Stimulated activated effector memory CD8-positive, alpha-beta T cell treated with anti-CD3 and anti-CD28 coated beads, Interleukin-12 subunit alpha, Interleukin-12 subunit beta, amount 100 ng/mL, for 72 hours (primary cell): ENCODE measurements at regions not wholly inside any gene's neighbourhood (a gene's known extent, or its start where the extent isn't known, plus 50 kb on each side); places are given as distances from the start of the nearest gene placed in this dataset.

ENCODE experiments used
- ATAC-seq: fragments of 150-1000 bp; cut with Tn5 transposase; 2 replicates; pipeline ENCODE4 v1.10.0; 2021
- DNase-seq, 2 donors: peaks; one replicate each; pipeline ENCODE4 v3.0.0; 2021 to 2022; ENCODE audit warnings: low spot score in 2 of 2
- H3K27ac Mint-ChIP-seq: one replicate; pipeline ENCODE4 v1.8.0; 2022; ENCODE audit warnings: mild to moderate bottlenecking, mixed read lengths
- H3K36me3 Mint-ChIP-seq: one replicate; pipeline ENCODE4 v1.8.0; 2022; ENCODE audit warnings: mild to moderate bottlenecking, mixed read lengths
- H3K4me1 Mint-ChIP-seq: one replicate; pipeline ENCODE4 v1.8.0; 2022; ENCODE audit warnings: mixed read lengths
- H3K4me3 Mint-ChIP-seq: one replicate; pipeline ENCODE4 v1.8.0; 2022; ENCODE audit warnings: mild to moderate bottlenecking, mixed read lengths
- H3K9me3 Mint-ChIP-seq: one replicate; pipeline ENCODE4 v1.8.0; 2022; ENCODE audit warnings: mixed read lengths

GRCh38 chr22:48688366-48688765 lies 1139.3 kb downstream of the BRD1 start:
- no peaks in the 10 kb centered on the region for H3K4me1 Mint-ChIP-seq
- H3K36me3 Mint-ChIP-seq: no peaks in the 10 kb centered on the region
- DNase-seq (no peak), ATAC-seq (no peak)
- H3K9me3 Mint-ChIP-seq: no peaks in the 10 kb centered on the region
- no peak overlapping the region for H3K4me3 Mint-ChIP-seq
- no peak overlapping the region for H3K27ac Mint-ChIP-seq

- no peak for ATAC-seq
- Mint-ChIP-seq H3K4me1 (no peaks in the 10 kb centered on the region), H3K27ac (no peak overlapping the region), H3K4me3 (no peak overlapping the region), H3K36me3 (no peaks in the 10 kb centered on the region), H3K9me3 (no peaks in the 10 kb centered on the region)
- no peak for DNase-seq
Observed at GRCh38 chr22:48687606-48688005, 1140.1 kb downstream of the BRD1 start.

GRCh38 chr22:48686694-48687302 lies 1140.9 kb downstream of the BRD1 start:
- Mint-ChIP-seq H3K27ac (no peak overlapping the region), H3K36me3 (no peaks in the 10 kb centered on the region), H3K4me3 (no peak overlapping the region), H3K9me3 (no peaks in the 10 kb centered on the region), H3K4me1 (no peaks in the 10 kb centered on the region)
- DNase-seq: no peak
- no peak for ATAC-seq

GRCh38 chr22:48685767-48686166 lies 1141.9 kb downstream of the BRD1 start:
- Mint-ChIP-seq H3K27ac (no peak overlapping the region), H3K4me3 (no peak overlapping the region), H3K9me3 (no peaks in the 10 kb centered on the region), H3K36me3 (no peaks in the 10 kb centered on the region), H3K4me1 (no peaks in the 10 kb centered on the region)
- ATAC-seq: no peak
- no peak for DNase-seq

GRCh38 chr22:48683640-48684039 lies 1144.0 kb downstream of the BRD1 start:
- Mint-ChIP-seq H3K36me3 (no peaks in the 10 kb centered on the region), H3K27ac (no peak overlapping the region), H3K4me1 (no peaks in the 10 kb centered on the region), H3K9me3 (no peaks in the 10 kb centered on the region), H3K4me3 (no peak overlapping the region)
- DNase-seq (no peak), ATAC-seq (no peak)

- ATAC-seq (no peak), DNase-seq (no peak)
- no peaks in the 10 kb centered on the region for H3K4me1 Mint-ChIP-seq
- H3K27ac Mint-ChIP-seq: no peak overlapping the region
- H3K4me3 Mint-ChIP-seq: no peak overlapping the region
- no peaks in the 10 kb centered on the region for H3K9me3 Mint-ChIP-seq
- H3K36me3 Mint-ChIP-seq: no peaks in the 10 kb centered on the region
Observed at GRCh38 chr22:48682504-48682903, 1145.2 kb downstream of the BRD1 start.

GRCh38 chr22:48680601-48681000 lies 1147.1 kb downstream of the BRD1 start:
- no peak overlapping the region for H3K4me3 Mint-ChIP-seq
- no peaks in the 10 kb centered on the region for H3K4me1 Mint-ChIP-seq
- no peak for DNase-seq
- no peaks in the 10 kb centered on the region for H3K9me3 Mint-ChIP-seq
- ATAC-seq: no peak
- no peak overlapping the region for H3K27ac Mint-ChIP-seq
- H3K36me3 Mint-ChIP-seq: no peaks in the 10 kb centered on the region

GRCh38 chr22:48679656-48680555 lies 1147.8 kb downstream of the BRD1 start:
- Mint-ChIP-seq H3K27ac (no peak overlapping the region), H3K36me3 (no peaks in the 10 kb centered on the region), H3K4me1 (no peaks in the 10 kb centered on the region), H3K9me3 (no peaks in the 10 kb centered on the region), H3K4me3 (no peak overlapping the region)
- DNase-seq: no peak
- no peak for ATAC-seq

- peak overlapping the region; percentile 65 for H3K27ac Mint-ChIP-seq
- no peaks in the 10 kb centered on the region for H3K4me1 Mint-ChIP-seq
- H3K36me3 Mint-ChIP-seq: no peaks in the 10 kb centered on the region
- ATAC-seq (no peak), DNase-seq (no peak)
- no peak overlapping the region for H3K4me3 Mint-ChIP-seq
- H3K9me3 Mint-ChIP-seq: no peaks in the 10 kb centered on the region
Observed at GRCh38 chr22:48678171-48679135, 1149.2 kb downstream of the BRD1 start.

GRCh38 chr22:48677621-48678020 lies 1150.1 kb downstream of the BRD1 start:
- Mint-ChIP-seq H3K9me3 (no peaks in the 10 kb centered on the region), H3K4me3 (no peak overlapping the region), H3K27ac (peak overlapping the region; percentile 65), H3K36me3 (no peaks in the 10 kb centered on the region), H3K4me1 (no peaks in the 10 kb centered on the region)
- DNase-seq (no peak), ATAC-seq (no peak)

- Mint-ChIP-seq H3K4me3 (no peak overlapping the region), H3K27ac (no peak overlapping the region), H3K4me1 (no peaks in the 10 kb centered on the region), H3K36me3 (no peaks in the 10 kb centered on the region), H3K9me3 (no peaks in the 10 kb centered on the region)
- DNase-seq (no peak), ATAC-seq (no peak)
Observed at GRCh38 chr22:48677168-48677520, 1150.5 kb downstream of the BRD1 start.

- ATAC-seq: no peak
- no peaks in the 10 kb centered on the region for H3K9me3 Mint-ChIP-seq
- H3K27ac Mint-ChIP-seq: no peak overlapping the region
- no peaks in the 10 kb centered on the region for H3K36me3 Mint-ChIP-seq
- DNase-seq: no peak
- no peaks in the 10 kb centered on the region for H3K4me1 Mint-ChIP-seq
- H3K4me3 Mint-ChIP-seq: no peak overlapping the region
Observed at GRCh38 chr22:48676266-48677167, 1151.2 kb downstream of the BRD1 start.

GRCh38 chr22:48675830-48676145 lies 1151.9 kb downstream of the BRD1 start:
- H3K9me3 Mint-ChIP-seq: no peaks in the 10 kb centered on the region
- H3K4me3 Mint-ChIP-seq: no peak overlapping the region
- DNase-seq (no peak), ATAC-seq (no peak)
- no peaks in the 10 kb centered on the region for H3K36me3 Mint-ChIP-seq
- no peak overlapping the region for H3K27ac Mint-ChIP-seq
- no peaks in the 10 kb centered on the region for H3K4me1 Mint-ChIP-seq

GRCh38 chr22:48675141-48675829 lies 1152.4 kb downstream of the BRD1 start:
- DNase-seq (no peak), ATAC-seq (no peak)
- H3K27ac Mint-ChIP-seq: no peak overlapping the region
- no peaks in the 10 kb centered on the region for H3K9me3 Mint-ChIP-seq
- H3K4me3 Mint-ChIP-seq: no peak overlapping the region
- H3K4me1 Mint-ChIP-seq: no peaks in the 10 kb centered on the region
- no peaks in the 10 kb centered on the region for H3K36me3 Mint-ChIP-seq
